ENCODE measurements at regions not wholly inside any gene's neighbourhood (a gene's known extent, or its start where the extent isn't known, plus 50 kb on each side); places are given as distances from the start of the nearest gene placed in this dataset.

DNA sequence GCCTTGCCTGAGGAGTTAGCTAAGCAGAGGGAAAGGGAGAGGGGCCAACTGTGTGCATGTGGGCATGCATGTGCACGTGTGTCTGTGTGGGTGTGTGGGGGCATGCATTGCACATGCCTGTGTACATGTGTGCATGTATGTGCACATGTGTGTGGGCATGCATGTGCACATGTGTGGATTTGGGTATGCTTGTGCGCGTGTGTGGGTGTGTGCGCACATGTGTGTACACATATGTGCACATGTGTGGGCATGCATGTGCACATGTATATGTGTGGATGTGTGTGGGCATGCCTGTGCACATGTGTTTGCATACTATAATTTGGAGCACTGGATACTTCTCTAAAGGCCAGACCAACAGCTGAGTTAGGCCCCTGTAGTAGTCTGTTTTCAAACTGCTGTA, 350.0 kb downstream of the PRDM2 start:
- TF ChIP-seq, protein P1, sequence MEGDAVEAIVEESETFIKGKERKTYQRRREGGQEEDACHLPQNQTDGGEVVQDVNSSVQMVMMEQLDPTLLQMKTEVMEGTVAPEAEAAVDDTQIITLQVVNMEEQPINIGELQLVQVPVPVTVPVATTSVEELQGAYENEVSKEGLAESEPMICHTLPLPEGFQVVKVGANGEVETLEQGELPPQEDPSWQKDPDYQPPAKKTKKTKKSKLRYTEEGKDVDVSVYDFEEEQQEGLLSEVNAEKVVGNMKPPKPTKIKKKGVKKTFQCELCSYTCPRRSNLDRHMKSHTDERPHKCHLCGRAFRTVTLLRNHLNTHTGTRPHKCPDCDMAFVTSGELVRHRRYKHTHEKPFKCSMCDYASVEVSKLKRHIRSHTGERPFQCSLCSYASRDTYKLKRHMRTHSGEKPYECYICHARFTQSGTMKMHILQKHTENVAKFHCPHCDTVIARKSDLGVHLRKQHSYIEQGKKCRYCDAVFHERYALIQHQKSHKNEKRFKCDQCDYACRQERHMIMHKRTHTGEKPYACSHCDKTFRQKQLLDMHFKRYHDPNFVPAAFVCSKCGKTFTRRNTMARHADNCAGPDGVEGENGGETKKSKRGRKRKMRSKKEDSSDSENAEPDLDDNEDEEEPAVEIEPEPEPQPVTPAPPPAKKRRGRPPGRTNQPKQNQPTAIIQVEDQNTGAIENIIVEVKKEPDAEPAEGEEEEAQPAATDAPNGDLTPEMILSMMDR (IDR thresholded peaks at IDR 0.05; ENCODE audit: insufficient read depth, low read depth, low read length, missing control alignments), result no peak
- no peak overlapping the region for H3K4me3 ChIP-seq (ENCODE audit: low read length)
- no peak for DNase-seq (ENCODE audit: low read depth)

- TF ChIP-seq, protein P1 (IDR thresholded peaks at IDR 0.05; ENCODE audit: insufficient read depth, low read depth, low read length, missing control alignments), result no peak
- peak; percentile 3 for DNase-seq (ENCODE audit: low read depth)
- no peak overlapping the region for H3K4me3 ChIP-seq (ENCODE audit: low read length)
These were observed 355.6 kb downstream of the PRDM2 start for GRCh38 chr1:14055442-14056223.

- TF ChIP-seq, protein P1 (IDR thresholded peaks at IDR 0.05; ENCODE audit: insufficient read depth, low read depth, low read length, missing control alignments), result no peak
- H3K4me3 ChIP-seq (ENCODE audit: low read length), result no peak overlapping the region
- DNase-seq (ENCODE audit: low read depth), result no peak
These were observed 357.7 kb downstream of the PRDM2 start for GRCh38 chr1:14057640-14058039.

GRCh38 chr1:14061204-14061603, 361.2 kb downstream of the PRDM2 start:
- no peak overlapping the region for H3K4me3 ChIP-seq (ENCODE audit: low read length)
- DNase-seq (ENCODE audit: low read depth), result no peak
- TF ChIP-seq, protein P1 (IDR thresholded peaks at IDR 0.05; ENCODE audit: insufficient read depth, low read depth, low read length, missing control alignments), result no peak

DNA sequence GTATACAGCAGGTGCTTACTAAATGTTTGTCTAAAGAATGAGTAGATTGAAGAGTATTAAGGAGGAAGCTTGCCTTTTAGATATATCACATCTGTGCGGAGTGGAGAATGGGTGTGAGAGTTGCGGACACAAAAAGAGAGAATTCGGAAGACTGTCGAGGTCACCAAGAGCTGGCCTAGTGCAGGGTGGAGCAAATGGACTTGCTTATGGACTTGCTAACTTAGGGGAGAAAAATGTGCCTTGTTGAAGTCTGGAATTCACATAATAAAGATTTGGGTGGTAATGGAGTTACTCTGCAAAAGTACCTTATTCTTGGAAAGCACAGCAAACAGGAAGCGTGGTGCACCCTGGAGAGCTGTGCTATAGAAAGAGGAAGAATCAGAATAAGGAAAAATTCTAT, 361.7 kb downstream of the PRDM2 start:
- H3K4me3 ChIP-seq (ENCODE audit: low read length), result no peak overlapping the region
- no peak for DNase-seq (ENCODE audit: low read depth)
- TF ChIP-seq, protein P1 (IDR thresholded peaks at IDR 0.05; ENCODE audit: insufficient read depth, low read depth, low read length, missing control alignments), result no peak

DNA sequence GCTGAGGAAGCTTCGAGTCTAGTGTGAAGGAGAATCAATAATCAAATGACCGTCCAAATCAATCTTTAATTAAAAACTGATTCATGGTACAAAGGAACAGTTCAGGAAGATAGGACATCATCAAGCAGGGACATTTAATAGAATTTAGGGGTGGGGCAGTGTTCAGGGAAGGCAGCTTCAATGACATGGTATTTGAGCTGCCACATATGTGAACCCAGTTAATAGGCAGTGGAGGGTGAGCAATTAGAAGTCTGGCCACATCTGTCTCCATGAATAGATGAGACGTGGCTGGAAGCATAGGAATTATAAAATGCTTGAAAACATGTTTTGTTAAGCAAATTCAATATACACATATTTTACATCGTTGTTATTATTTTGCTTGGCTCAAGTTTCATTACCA, 362.7 kb downstream of the PRDM2 start:
- DNase-seq (ENCODE audit: low read depth), result no peak
- H3K4me3 ChIP-seq (ENCODE audit: low read length), result no peak overlapping the region
- TF ChIP-seq, protein P1 (IDR thresholded peaks at IDR 0.05; ENCODE audit: insufficient read depth, low read depth, low read length, missing control alignments), result no peak

Data from epithelial cell of esophagus (primary cell).